GM23338 (cell line): ENCODE measurements at regions not wholly inside any gene's neighbourhood (a gene's known extent, or its start where the extent isn't known, plus 50 kb on each side); places are given as distances from the start of the nearest gene placed in this dataset.
A peak's percentile ranks its signal among the peaks of the same experiment; 100 is the strongest.
"Not testable (repeated sequence)": the region's sequence is repeated elsewhere in the genome, so short reads cannot be mapped to it uniquely, and the experiment has no call there.

Experiments
- TF ChIP-seq, protein P1 (sequence below), 2 experiments: fragments of 200-600 bp in 1 of 2; sonication (generic) in 1 of 2; conservative IDR thresholded peaks; 2 replicates each; pipeline versions ENCODE4 v1.5.1 to v1.6.1; 2016 to 2017; ENCODE audit warnings: antibody characterized with exemption in 2 of 2, low read depth in 2 of 2, mild to moderate bottlenecking in 2 of 2, moderate library complexity in 1 of 2
- TF ChIP-seq, protein P2 (sequence below): IDR thresholded peaks from one replicate; pipeline ENCODE4 v1.6.1; 2018; ENCODE audit warnings: antibody characterized with exemption; ENCODE audit not compliant: unreplicated experiment

DNA sequence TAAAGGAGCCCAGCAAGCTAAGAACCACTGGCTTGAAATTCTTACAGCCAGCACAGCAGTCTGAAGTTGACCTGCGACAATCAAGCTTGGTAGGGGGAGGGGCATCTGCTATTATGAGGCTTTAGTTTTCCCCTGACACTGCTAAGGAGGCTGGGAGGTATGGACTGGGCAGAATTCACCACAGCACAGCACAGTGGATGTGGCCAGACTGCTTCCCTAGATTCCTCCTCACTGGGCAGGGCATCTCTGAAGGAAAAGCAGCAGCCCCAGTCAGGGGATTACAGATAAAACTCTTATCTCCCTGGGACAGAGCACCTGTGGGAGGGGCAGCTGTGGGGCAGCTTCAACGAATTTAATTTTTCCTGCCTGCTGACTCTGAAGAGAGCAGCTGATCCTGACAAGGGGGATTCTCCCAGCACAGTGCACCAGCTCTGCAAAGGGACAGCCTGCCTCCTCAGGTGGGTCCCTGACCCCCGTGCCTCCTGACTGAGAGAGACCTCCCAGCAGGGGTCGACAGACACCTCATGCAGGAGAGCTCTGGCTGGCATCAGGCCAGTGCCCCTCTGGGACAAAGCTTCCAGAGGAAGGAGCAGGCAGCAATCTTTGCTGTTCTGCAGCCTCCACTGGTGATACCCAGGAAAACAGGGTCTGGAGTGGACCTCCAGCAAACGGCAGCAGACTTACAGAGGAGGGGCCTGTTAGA, 71.6 kb upstream of the CARMIL1 start:
- TF ChIP-seq, protein P1, sequence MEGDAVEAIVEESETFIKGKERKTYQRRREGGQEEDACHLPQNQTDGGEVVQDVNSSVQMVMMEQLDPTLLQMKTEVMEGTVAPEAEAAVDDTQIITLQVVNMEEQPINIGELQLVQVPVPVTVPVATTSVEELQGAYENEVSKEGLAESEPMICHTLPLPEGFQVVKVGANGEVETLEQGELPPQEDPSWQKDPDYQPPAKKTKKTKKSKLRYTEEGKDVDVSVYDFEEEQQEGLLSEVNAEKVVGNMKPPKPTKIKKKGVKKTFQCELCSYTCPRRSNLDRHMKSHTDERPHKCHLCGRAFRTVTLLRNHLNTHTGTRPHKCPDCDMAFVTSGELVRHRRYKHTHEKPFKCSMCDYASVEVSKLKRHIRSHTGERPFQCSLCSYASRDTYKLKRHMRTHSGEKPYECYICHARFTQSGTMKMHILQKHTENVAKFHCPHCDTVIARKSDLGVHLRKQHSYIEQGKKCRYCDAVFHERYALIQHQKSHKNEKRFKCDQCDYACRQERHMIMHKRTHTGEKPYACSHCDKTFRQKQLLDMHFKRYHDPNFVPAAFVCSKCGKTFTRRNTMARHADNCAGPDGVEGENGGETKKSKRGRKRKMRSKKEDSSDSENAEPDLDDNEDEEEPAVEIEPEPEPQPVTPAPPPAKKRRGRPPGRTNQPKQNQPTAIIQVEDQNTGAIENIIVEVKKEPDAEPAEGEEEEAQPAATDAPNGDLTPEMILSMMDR (conservative IDR thresholded peaks at IDR 0.05; ENCODE audit: low read depth in 2 of 2): peak; percentile 16 to 50; a peak in 3 of 4 replicates
- TF ChIP-seq, protein P2, sequence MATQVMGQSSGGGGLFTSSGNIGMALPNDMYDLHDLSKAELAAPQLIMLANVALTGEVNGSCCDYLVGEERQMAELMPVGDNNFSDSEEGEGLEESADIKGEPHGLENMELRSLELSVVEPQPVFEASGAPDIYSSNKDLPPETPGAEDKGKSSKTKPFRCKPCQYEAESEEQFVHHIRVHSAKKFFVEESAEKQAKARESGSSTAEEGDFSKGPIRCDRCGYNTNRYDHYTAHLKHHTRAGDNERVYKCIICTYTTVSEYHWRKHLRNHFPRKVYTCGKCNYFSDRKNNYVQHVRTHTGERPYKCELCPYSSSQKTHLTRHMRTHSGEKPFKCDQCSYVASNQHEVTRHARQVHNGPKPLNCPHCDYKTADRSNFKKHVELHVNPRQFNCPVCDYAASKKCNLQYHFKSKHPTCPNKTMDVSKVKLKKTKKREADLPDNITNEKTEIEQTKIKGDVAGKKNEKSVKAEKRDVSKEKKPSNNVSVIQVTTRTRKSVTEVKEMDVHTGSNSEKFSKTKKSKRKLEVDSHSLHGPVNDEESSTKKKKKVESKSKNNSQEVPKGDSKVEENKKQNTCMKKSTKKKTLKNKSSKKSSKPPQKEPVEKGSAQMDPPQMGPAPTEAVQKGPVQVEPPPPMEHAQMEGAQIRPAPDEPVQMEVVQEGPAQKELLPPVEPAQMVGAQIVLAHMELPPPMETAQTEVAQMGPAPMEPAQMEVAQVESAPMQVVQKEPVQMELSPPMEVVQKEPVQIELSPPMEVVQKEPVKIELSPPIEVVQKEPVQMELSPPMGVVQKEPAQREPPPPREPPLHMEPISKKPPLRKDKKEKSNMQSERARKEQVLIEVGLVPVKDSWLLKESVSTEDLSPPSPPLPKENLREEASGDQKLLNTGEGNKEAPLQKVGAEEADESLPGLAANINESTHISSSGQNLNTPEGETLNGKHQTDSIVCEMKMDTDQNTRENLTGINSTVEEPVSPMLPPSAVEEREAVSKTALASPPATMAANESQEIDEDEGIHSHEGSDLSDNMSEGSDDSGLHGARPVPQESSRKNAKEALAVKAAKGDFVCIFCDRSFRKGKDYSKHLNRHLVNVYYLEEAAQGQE: not testable (repeated sequence)
